ENCODE measurements at regions not wholly inside any gene's neighbourhood (a gene's known extent, or its start where the extent isn't known, plus 50 kb on each side); places are given as distances from the start of the nearest gene placed in this dataset.

GRCh38 chr16:77591347-77591746, 131.0 kb upstream of the NUDT7 start:
- TF ChIP-seq POLR2A (IDR thresholded peaks at IDR 0.05) (no peak), CTCF (IDR thresholded peaks at IDR 0.05) (no peak)
